Activated T-helper 1 cell treated with anti-CD3 and anti-CD28 coated beads, Interleukin-12 subunit alpha, Interleukin-12 subunit beta, Interleukin-2, Interleukin-4 antibody, amounts not matched to agents 30 ng/mL and 10 ng/mL and 1 ng/mL, durations not matched to agents 14 hours and 24 hours and 36 hours (primary cell): ENCODE measurements at regions not wholly inside any gene's neighbourhood (a gene's known extent, or its start where the extent isn't known, plus 50 kb on each side); places are given as distances from the start of the nearest gene placed in this dataset.

Experiments used
- DNase-seq: peaks from one replicate; pipeline ENCODE4 v3.0.0; 2021; ENCODE audit warnings: low spot score
- H3K27ac Mint-ChIP-seq: one replicate; pipeline ENCODE4 v1.8.0; 2021; ENCODE audit warnings: mild to moderate bottlenecking, mixed read lengths
- H3K27me3 Mint-ChIP-seq: one replicate; pipeline ENCODE4 v1.8.0; 2022; ENCODE audit warnings: mild to moderate bottlenecking, moderate library complexity, mixed read lengths; ENCODE audit not compliant: insufficient read depth
- H3K36me3 Mint-ChIP-seq: one replicate; pipeline ENCODE4 v1.8.0; 2021; ENCODE audit warnings: low read depth, mixed read lengths
- H3K4me1 Mint-ChIP-seq: one replicate; pipeline ENCODE4 v1.8.0; 2021; ENCODE audit warnings: low read depth, mixed read lengths
- H3K4me3 Mint-ChIP-seq: one replicate; pipeline ENCODE4 v1.8.0; 2021; ENCODE audit warnings: mild to moderate bottlenecking, moderate library complexity, mixed read lengths
- H3K9me3 Mint-ChIP-seq: one replicate; pipeline ENCODE4 v1.8.0; 2021; ENCODE audit warnings: mixed read lengths
- intact Hi-C: fragments of 100-400 bp; cut with micrococcal nuclease; formaldehyde crosslinking; loops from one replicate; pipeline ENCODE4 v1.15.1; 2024

GRCh38 chr3:181086011-181086410 is 96.5 kb upstream of the DNAJC19 start:
- Mint-ChIP-seq H3K4me3 (no peak overlapping the region), H3K9me3 (no peaks in the 10 kb centered on the region), H3K36me3 (no peaks in the 10 kb centered on the region), H3K27ac (no peak overlapping the region), H3K4me1 (no peaks in the 10 kb centered on the region), H3K27me3 (no peaks in the 10 kb centered on the region)
- intact Hi-C loops: no loop called here
- no peak for DNase-seq

- no peak for DNase-seq
- H3K27me3 Mint-ChIP-seq: no peaks in the 10 kb centered on the region
- intact Hi-C loops: no loop called here
- no peaks in the 10 kb centered on the region for H3K4me1 Mint-ChIP-seq
- H3K36me3 Mint-ChIP-seq: no peaks in the 10 kb centered on the region
- no peaks in the 10 kb centered on the region for H3K9me3 Mint-ChIP-seq
- no peak overlapping the region for H3K27ac Mint-ChIP-seq
- no peak overlapping the region for H3K4me3 Mint-ChIP-seq
Measured at GRCh38 chr3:181081930-181082329, 92.4 kb upstream of the DNAJC19 start.

- Mint-ChIP-seq H3K27me3 (no peaks in the 10 kb centered on the region), H3K27ac (no peak overlapping the region), H3K36me3 (no peaks in the 10 kb centered on the region), H3K4me1 (no peaks in the 10 kb centered on the region), H3K4me3 (no peak overlapping the region), H3K9me3 (peaks cover 6% of the 10 kb centered on the region)
- DNase-seq: no peak
- intact Hi-C loops: no loop called here
Measured at GRCh38 chr3:181076558-181076957, 87.0 kb upstream of the DNAJC19 start.

- intact Hi-C loops: no loop called here
- Mint-ChIP-seq H3K36me3 (no peaks in the 10 kb centered on the region), H3K4me3 (no peak overlapping the region)
Measured at GRCh38 chr3:181075098-181075497, 85.6 kb upstream of the DNAJC19 start.

GRCh38 chr3:181066143-181067087 is 76.9 kb upstream of the DNAJC19 start:
- Mint-ChIP-seq H3K4me1 (no peaks in the 10 kb centered on the region), H3K9me3 (no peaks in the 10 kb centered on the region), H3K27me3 (no peaks in the 10 kb centered on the region), H3K27ac (no peak overlapping the region), H3K4me3 (no peak overlapping the region), H3K36me3 (no peaks in the 10 kb centered on the region)
- intact Hi-C loops: no loop called here
- DNase-seq: no peak

More at GRCh38 chr3:181075098-181075497, 85.6 kb upstream of the DNAJC19 start:
- Mint-ChIP-seq H3K27me3 (no peaks in the 10 kb centered on the region), H3K9me3 (peaks cover 6% of the 10 kb centered on the region), H3K4me1 (no peaks in the 10 kb centered on the region), H3K27ac (no peak overlapping the region)
- DNase-seq: no peak

- no peaks in the 10 kb centered on the region for H3K36me3 Mint-ChIP-seq
- no peak overlapping the region for H3K27ac Mint-ChIP-seq
- intact Hi-C loops: no loop called here
Measured at GRCh38 chr3:181056136-181056732, 66.7 kb upstream of the DNAJC19 start.

GRCh38 chr3:181054538-181054937 is 65.0 kb upstream of the DNAJC19 start:
- Mint-ChIP-seq H3K9me3 (no peaks in the 10 kb centered on the region), H3K4me3 (no peak overlapping the region)
- intact Hi-C loops: no loop called here

More at GRCh38 chr3:181056136-181056732, 66.7 kb upstream of the DNAJC19 start:
- Mint-ChIP-seq H3K9me3 (no peaks in the 10 kb centered on the region), H3K27me3 (no peaks in the 10 kb centered on the region), H3K4me3 (no peak overlapping the region), H3K4me1 (no peaks in the 10 kb centered on the region)
- no peak for DNase-seq

GRCh38 chr3:181052256-181052655 is 62.7 kb upstream of the DNAJC19 start:
- intact Hi-C loops: no loop called here
- no peak overlapping the region for H3K27ac Mint-ChIP-seq
- no peak overlapping the region for H3K4me3 Mint-ChIP-seq
- H3K27me3 Mint-ChIP-seq: no peaks in the 10 kb centered on the region
- no peaks in the 10 kb centered on the region for H3K36me3 Mint-ChIP-seq
- no peaks in the 10 kb centered on the region for H3K9me3 Mint-ChIP-seq
- H3K4me1 Mint-ChIP-seq: no peaks in the 10 kb centered on the region
- no peak for DNase-seq

More at GRCh38 chr3:181054538-181054937, 65.0 kb upstream of the DNAJC19 start:
- no peak for DNase-seq
- H3K27ac Mint-ChIP-seq: no peak overlapping the region
- no peaks in the 10 kb centered on the region for H3K27me3 Mint-ChIP-seq
- no peaks in the 10 kb centered on the region for H3K4me1 Mint-ChIP-seq
- H3K36me3 Mint-ChIP-seq: no peaks in the 10 kb centered on the region

- Mint-ChIP-seq H3K27ac (no peak overlapping the region), H3K4me1 (no peaks in the 10 kb centered on the region), H3K4me3 (no peak overlapping the region), H3K36me3 (no peaks in the 10 kb centered on the region), H3K9me3 (no peaks in the 10 kb centered on the region), H3K27me3 (no peaks in the 10 kb centered on the region)
- intact Hi-C loops: no loop called here
- DNase-seq: no peak
Measured at GRCh38 chr3:181050738-181051137, 61.2 kb upstream of the DNAJC19 start.

GRCh38 chr3:181040030-181040429 is 50.5 kb upstream of the DNAJC19 start:
- Mint-ChIP-seq H3K4me3 (no peak overlapping the region), H3K27me3 (no peaks in the 10 kb centered on the region), H3K4me1 (no peaks in the 10 kb centered on the region), H3K27ac (no peak overlapping the region), H3K36me3 (no peaks in the 10 kb centered on the region), H3K9me3 (peaks cover 6% of the 10 kb centered on the region)
- no peak for DNase-seq
- intact Hi-C loops: no loop called here
